SU-DHL-6 (cell line): ENCODE measurements at regions not wholly inside any gene's neighbourhood (a gene's known extent, or its start where the extent isn't known, plus 50 kb on each side); places are given as distances from the start of the nearest gene placed in this dataset.

ENCODE experiments used
- H2AFZ ChIP-seq: fragments of 200-600 bp; sonication (generic); 2 replicates; pipeline ENCODE4 v1.6.1; 2014; ENCODE audit warnings: low read depth, mild to moderate bottlenecking, moderate library complexity, mixed read lengths, antibody characterized with exemption, low read length; ENCODE audit not compliant: severe bottlenecking
- H3F3A ChIP-seq: fragments of 200-600 bp; shearing (Covaris generic); 2 replicates; pipeline ENCODE4 v1.6.0; 2016; ENCODE audit warnings: antibody characterized with exemption, mild to moderate bottlenecking; ENCODE audit not compliant: insufficient read depth
- H3K27ac ChIP-seq: fragments of 200-600 bp; sonication (generic); 2 replicates; pipeline ENCODE4 v1.5.1; 2016; ENCODE audit warnings: low read depth, mild to moderate bottlenecking, low read length, moderate library complexity, mixed read lengths
- H3K27me3 ChIP-seq: fragments of 200-600 bp; sonication (generic), shearing (Covaris generic); 2 replicates; pipeline ENCODE4 v1.6.0; 2014; ENCODE audit warnings: mild to moderate bottlenecking, low read length
- H3K36me3 ChIP-seq: fragments of 200-600 bp; sonication (generic); 2 replicates; pipeline ENCODE4 v1.6.1; 2014; ENCODE audit warnings: mild to moderate bottlenecking, low read length, mixed read lengths
- H3K4me2 ChIP-seq: fragments of 300-600, 200-600 bp; shearing (Covaris generic), sonication (generic); 2 replicates; pipeline ENCODE4 v1.6.0; 2014; ENCODE audit warnings: low read length, low read depth, mild to moderate bottlenecking; ENCODE audit not compliant: poor library complexity, severe bottlenecking
- H3K4me3 ChIP-seq: fragments of 200-600 bp; sonication (generic); 2 replicates; pipeline ENCODE4 v1.5.1; 2014; ENCODE audit warnings: antibody characterized with exemption, low read length, mild to moderate bottlenecking, mixed read lengths; ENCODE audit not compliant: insufficient read depth, poor library complexity, severe bottlenecking
- H3K79me2 ChIP-seq: fragments of 200-600 bp; sonication (generic); 2 replicates; pipeline ENCODE4 v1.6.1; 2014; ENCODE audit warnings: mild to moderate bottlenecking, low read length, moderate library complexity; ENCODE audit not compliant: insufficient read depth
- H3K9ac ChIP-seq: fragments of 200-600 bp; sonication (generic); 2 replicates; pipeline ENCODE4 v1.7.0; 2014; ENCODE audit warnings: mild to moderate bottlenecking, low read length
- H3K9me2 ChIP-seq: fragments of 200-600 bp; sonication (generic); replicated peaks from 2 replicates; pipeline ENCODE4 v1.6.1; 2014; ENCODE audit warnings: low read length; ENCODE audit not compliant: insufficient read depth
- H3K9me3 ChIP-seq: fragments of 200-600 bp; sonication (generic); 2 replicates; pipeline ENCODE4 v1.6.1; 2014; ENCODE audit warnings: low read length, mixed read lengths; ENCODE audit not compliant: insufficient read depth
- H4K20me1 ChIP-seq: fragments of 200-600 bp; sonication (generic); 2 replicates; pipeline ENCODE4 v1.6.1; 2014; ENCODE audit warnings: low read depth, mild to moderate bottlenecking, antibody characterized with exemption, low read length, moderate library complexity, mixed read lengths
- EZH2phosphoT487 ChIP-seq: fragments of 200-600 bp; sonication (generic), shearing (Covaris generic); conservative IDR thresholded peaks from 2 replicates; pipeline ENCODE4 v1.6.1; 2018; ENCODE audit warnings: mild to moderate bottlenecking, antibody characterized with exemption, low read length, moderate library complexity, mixed read lengths
- TF ChIP-seq, protein P1 (sequence below): fragments of 200-600 bp; sonication (generic); IDR thresholded peaks from one replicate; pipeline ENCODE4 v1.5.1; 2017; ENCODE audit warnings: antibody characterized with exemption, mild to moderate bottlenecking, low read length, moderate library complexity; ENCODE audit not compliant: insufficient read depth, poor library complexity, severe bottlenecking

DNA sequence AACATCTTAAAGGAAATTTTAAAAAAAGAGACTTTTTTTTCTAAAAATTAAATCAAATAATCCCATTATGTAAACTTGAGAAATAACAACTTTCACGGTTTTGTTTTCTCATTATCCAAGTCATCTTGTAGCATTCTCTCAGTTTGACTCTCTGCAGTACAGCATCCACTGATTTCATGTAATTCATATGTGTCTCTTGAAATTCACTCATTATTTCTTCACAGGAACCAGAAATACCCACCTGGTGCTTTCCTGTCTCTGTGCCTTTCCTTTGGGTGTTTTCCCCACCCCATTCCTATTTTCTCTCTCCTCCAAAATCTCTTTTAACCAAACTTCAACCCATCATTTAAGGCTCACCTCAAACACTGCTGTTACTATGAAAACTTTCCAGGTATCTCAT, 116.1 kb upstream of the STK17B start:
- Histone ChIP-seq H3K9me2 (no peaks in the 10 kb centered on the region), H3K36me3 (no peaks in the 10 kb centered on the region), H3K27ac (no peak overlapping the region), H3K79me2 (no peaks in the 10 kb centered on the region), H4K20me1 (no peaks in the 10 kb centered on the region), H3K4me3 (no peak overlapping the region), H3K4me2 (no peak overlapping the region), H2AFZ (no peak overlapping the region), H3K9ac (no peak overlapping the region), H3F3A (no peaks in the 10 kb centered on the region), H3K27me3 (no peaks in the 10 kb centered on the region), H3K9me3 (no peaks in the 10 kb centered on the region)
- TF ChIP-seq, protein P1, sequence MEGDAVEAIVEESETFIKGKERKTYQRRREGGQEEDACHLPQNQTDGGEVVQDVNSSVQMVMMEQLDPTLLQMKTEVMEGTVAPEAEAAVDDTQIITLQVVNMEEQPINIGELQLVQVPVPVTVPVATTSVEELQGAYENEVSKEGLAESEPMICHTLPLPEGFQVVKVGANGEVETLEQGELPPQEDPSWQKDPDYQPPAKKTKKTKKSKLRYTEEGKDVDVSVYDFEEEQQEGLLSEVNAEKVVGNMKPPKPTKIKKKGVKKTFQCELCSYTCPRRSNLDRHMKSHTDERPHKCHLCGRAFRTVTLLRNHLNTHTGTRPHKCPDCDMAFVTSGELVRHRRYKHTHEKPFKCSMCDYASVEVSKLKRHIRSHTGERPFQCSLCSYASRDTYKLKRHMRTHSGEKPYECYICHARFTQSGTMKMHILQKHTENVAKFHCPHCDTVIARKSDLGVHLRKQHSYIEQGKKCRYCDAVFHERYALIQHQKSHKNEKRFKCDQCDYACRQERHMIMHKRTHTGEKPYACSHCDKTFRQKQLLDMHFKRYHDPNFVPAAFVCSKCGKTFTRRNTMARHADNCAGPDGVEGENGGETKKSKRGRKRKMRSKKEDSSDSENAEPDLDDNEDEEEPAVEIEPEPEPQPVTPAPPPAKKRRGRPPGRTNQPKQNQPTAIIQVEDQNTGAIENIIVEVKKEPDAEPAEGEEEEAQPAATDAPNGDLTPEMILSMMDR, result no peak
- TF ChIP-seq EZH2phosphoT487, result no peak

DNA sequence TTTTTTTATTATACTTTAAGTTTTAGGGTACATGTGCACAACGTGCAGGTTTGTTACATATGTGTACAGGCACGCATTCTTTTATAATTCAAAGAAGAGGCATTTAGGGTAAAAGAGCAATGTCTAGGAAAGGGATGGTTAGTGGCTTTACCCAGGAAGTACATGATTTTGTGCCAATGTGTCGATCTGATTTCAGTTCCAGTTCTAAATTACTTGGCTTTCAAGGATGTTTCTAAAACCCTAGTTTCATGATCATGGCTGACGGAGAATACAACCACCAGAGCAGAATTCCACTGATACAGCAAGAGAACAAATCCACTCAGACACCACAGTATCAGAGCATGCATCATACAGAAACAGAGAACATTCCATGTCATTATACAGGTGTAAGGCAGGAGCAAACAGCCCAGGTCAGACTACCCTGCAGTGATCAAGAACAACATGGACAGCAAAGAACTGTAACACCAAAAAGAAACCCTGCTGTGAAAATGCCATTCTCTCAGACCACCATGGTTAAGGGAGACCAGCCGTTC, 116.7 kb upstream of the STK17B start:
- H3K4me3 ChIP-seq, result no peak overlapping the region
- no peak for TF ChIP-seq EZH2phosphoT487
- TF ChIP-seq, protein P1, result no peak
- no peak overlapping the region for H3K4me2 ChIP-seq
- H3F3A ChIP-seq, result no peaks in the 10 kb centered on the region
- H3K79me2 ChIP-seq, result no peaks in the 10 kb centered on the region
- H3K27ac ChIP-seq, result no peak overlapping the region
- no peaks in the 10 kb centered on the region for H4K20me1 ChIP-seq
- no peak overlapping the region for H3K9ac ChIP-seq
- H2AFZ ChIP-seq, result no peak overlapping the region
- no peaks in the 10 kb centered on the region for H3K27me3 ChIP-seq
- no peaks in the 10 kb centered on the region for H3K36me3 ChIP-seq
- H3K9me2 ChIP-seq, result no peaks in the 10 kb centered on the region
- H3K9me3 ChIP-seq, result no peaks in the 10 kb centered on the region

DNA sequence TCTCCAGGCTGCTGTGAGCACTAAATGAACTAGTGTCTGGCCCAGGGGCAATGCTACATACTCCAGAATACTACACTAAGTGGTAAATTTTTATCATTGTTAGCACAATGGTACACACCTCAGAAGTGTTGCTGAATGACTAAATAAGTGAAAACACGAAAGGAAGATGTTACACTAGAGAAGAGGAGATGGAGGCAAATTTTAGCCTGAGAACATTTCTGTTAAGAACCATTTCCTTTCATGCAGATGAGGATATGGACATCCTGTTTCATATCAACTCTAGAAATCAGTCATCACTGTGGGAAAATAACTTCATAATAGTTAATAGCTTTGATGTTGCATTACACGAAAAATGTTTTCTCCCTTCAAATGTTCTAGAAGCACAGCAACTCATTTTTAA, 117.6 kb upstream of the STK17B start:
- H3K9me2 ChIP-seq, result no peaks in the 10 kb centered on the region
- H2AFZ ChIP-seq, result no peak overlapping the region
- H3K27me3 ChIP-seq, result no peaks in the 10 kb centered on the region
- H3K36me3 ChIP-seq, result no peaks in the 10 kb centered on the region
- H4K20me1 ChIP-seq, result no peaks in the 10 kb centered on the region
- H3K4me2 ChIP-seq, result no peak overlapping the region
- no peaks in the 10 kb centered on the region for H3K79me2 ChIP-seq
- no peaks in the 10 kb centered on the region for H3K9me3 ChIP-seq
- H3K9ac ChIP-seq, result no peak overlapping the region
- no peak for TF ChIP-seq EZH2phosphoT487
- TF ChIP-seq, protein P1, result no peak
- no peak overlapping the region for H3K4me3 ChIP-seq
- H3F3A ChIP-seq, result no peaks in the 10 kb centered on the region
- H3K27ac ChIP-seq, result no peak overlapping the region
